Stomach (tissue), 8 donors: ENCODE measurements at regions not wholly inside any gene's neighbourhood (a gene's known extent, or its start where the extent isn't known, plus 50 kb on each side); places are given as distances from the start of the nearest gene placed in this dataset.
"Not testable (repeated sequence)": the region's sequence is repeated elsewhere in the genome, so short reads cannot be mapped to it uniquely, and the experiment has no call there.

ENCODE experiments used
- DNase-seq, 2 donors: peaks; one replicate each; pipeline versions ENCODE4 v3.0.0 to v3.0.0-alpha.2; 2013 to 2019
- H3K27ac ChIP-seq, 5 donors: fragments of 200-600 bp in 4 of 5; sonication (generic) in 4 of 5; one replicate each; pipeline ENCODE4 v1.5.1; 2013 to 2019; ENCODE audit warnings: mild to moderate bottlenecking in 1 of 5, moderate library complexity in 1 of 5
- H3K27me3 ChIP-seq, 3 donors: fragments of 200-600 bp; sonication (generic); one replicate each; pipeline ENCODE4 v1.5.1; 2017 to 2019; ENCODE audit warnings: mixed run types in 1 of 3
- H3K36me3 ChIP-seq, 4 donors: fragments of 200-600 bp; sonication (generic); 1 replicate in 3 of 4; 2 replicates in 1 of 4; pipeline ENCODE4 v1.5.1; 2016 to 2019
- H3K4me1 ChIP-seq, 4 donors: fragments of 200-600 bp; sonication (generic); one replicate each; pipeline ENCODE4 v1.5.1; 2016 to 2019
- H3K4me3 ChIP-seq, 4 donors: fragments of 200-600 bp; sonication (generic) in 3 of 4; one replicate each; pipeline ENCODE4 v1.5.1; 2016 to 2019; ENCODE audit warnings: mild to moderate bottlenecking in 1 of 4
- H3K9me3 ChIP-seq, 4 donors: fragments of 200-600 bp; sonication (generic); one replicate each; pipeline ENCODE4 v1.5.1; 2016 to 2019
- EP300 ChIP-seq: sonication (generic); formaldehyde crosslinking; IDR thresholded peaks from one replicate; pipeline ENCODE4 v1.6.1; 2017; ENCODE audit warnings: antibody characterized with exemption
- POLR2A ChIP-seq, 4 donors: fragments of 450-650 bp; IDR thresholded peaks; one replicate each; pipeline ENCODE4 v1.6.1; 2016; ENCODE audit warnings: antibody characterized with exemption in 4 of 4, control low read depth in 2 of 4, mild to moderate bottlenecking in 1 of 4, moderate library complexity in 1 of 4
- POLR2AphosphoS5 ChIP-seq, 3 donors: sonication (generic); formaldehyde crosslinking; IDR thresholded peaks; one replicate each; pipeline ENCODE4 v1.6.1; 2016; ENCODE audit warnings: antibody characterized with exemption in 3 of 3
- WGBS, 5 donors: extraction: QIAGEN DNeasy Blood & Tissue Kit in 3 of 5; methylation state at CpG; one replicate each; pipeline versions ENCODE4 v1.1.5 to v1.1.7; 2013 to 2018; 5-methylcytosine and 5-hydroxymethylcytosine counted together
- intact Hi-C: fragments of 100-400 bp; cut with DNase I; formaldehyde crosslinking; loops from one replicate; pipeline ENCODE4 v1.15.1; 2023; ENCODE audit warnings: low total_unique reads
- TF ChIP-seq, protein P1 (sequence below), 7 experiments: fragments of 450-650 bp in 4 of 7; fragments of 200-600 bp in 3 of 7; sonication (generic) in 3 of 7; IDR thresholded peaks; one replicate each; pipeline ENCODE4 v1.5.1; 2016 to 2019; ENCODE audit warnings: antibody characterized with exemption in 7 of 7, control low read depth in 2 of 7, mild to moderate bottlenecking in 1 of 7
- donor health status: healthy with polysubstance abuse.
- donor health status: Bipolar disorder and iron deficiency.
- donor health status: healthy.

DNA sequence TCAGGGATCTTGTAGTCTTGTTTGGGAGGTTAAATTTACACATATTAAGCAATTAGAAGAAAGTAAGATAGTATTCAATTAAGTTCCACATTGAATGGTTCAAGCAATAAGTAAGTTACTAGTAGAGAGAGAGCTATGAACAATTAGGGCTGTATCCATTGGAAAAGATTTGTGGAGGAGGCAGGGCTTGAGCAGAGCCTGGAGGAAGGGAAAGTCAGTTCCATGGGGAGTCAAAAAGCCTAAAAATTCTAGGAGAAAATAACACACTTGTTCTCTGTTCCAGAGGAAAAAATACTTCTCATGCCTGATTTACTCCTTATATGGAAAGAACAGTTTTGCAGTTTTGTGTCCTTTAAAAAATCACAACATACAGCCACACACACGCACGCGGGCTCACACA, 730.0 kb downstream of the PRIM2 start:
- WGBS, 5 donors = 41 to 69% (median 55%) methylated on average over 3 of the region's 3 CpGs
- DNase-seq, H3K4me3 ChIP-seq, H3K36me3 ChIP-seq, H3K27me3 ChIP-seq, H3K4me1 ChIP-seq, H3K27ac ChIP-seq, H3K9me3 ChIP-seq, intact Hi-C loops: not testable (repeated sequence)

DNA sequence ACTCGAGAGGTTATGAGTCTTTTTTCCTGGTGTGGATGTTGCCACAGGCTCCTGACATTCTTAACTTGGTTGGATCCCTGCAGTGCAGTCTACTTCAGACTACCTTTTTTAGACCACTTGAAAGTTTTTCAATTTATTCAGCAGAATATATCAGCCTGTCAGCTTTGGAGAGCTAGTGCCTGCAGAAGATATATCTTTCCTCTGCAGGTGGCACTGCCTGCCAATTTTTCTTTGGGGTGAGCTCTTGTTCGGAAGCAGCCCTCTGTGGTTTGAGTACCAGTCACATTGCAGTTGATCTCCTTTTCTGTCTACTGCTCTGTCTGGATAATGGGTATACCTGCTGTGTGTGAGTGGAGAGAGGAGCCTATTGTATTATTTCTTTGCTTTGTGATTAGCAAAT, 730.4 kb downstream of the PRIM2 start:
- intact Hi-C loops, H3K27me3 ChIP-seq, H3K36me3 ChIP-seq, H3K4me1 ChIP-seq, DNase-seq, H3K9me3 ChIP-seq, H3K4me3 ChIP-seq, H3K27ac ChIP-seq: not testable (repeated sequence)
- WGBS, 5 donors = 35 to 52% (median 38%) methylated on average over 2 of the region's 2 CpGs

DNA sequence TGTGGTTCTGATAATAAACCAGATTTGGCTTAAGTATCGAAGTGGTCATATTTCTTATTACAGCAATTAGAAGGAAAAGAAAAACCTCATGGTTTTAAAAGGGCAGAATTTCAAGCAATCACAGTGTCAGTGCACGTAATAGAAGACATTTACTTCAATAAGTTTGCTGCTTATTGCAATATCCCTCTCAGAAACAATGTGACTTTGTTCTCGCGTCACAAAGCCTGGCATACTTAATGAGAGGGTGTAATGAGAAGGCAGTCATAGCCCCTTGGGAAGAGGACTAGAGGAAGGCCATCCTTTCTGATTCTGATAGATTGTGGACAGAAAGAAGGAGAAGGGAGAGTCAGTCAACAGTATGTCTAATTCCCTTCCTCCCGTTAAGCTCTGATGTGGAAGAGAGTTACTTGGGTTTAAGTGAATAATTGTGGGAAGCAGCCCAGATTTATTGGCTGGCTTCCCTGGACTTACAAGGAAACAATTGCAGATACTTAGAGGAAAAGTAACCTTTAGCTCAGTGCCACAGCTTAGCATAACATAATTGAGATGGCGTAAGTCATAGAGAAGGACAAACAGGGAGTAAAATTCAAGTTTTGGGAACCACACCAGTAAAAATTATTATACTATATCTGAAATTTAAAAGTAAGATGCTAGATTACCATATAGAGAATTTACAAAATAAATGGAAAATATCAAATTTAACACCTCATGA, 738.2 kb downstream of the PRIM2 start:
- DNase-seq, H3K4me1 ChIP-seq, H3K36me3 ChIP-seq, H3K4me3 ChIP-seq, intact Hi-C loops, H3K27ac ChIP-seq, H3K9me3 ChIP-seq, H3K27me3 ChIP-seq: not testable (repeated sequence)
- 77 to 89% (median 82%) methylated on average over 4 to 6 of the region's 6 CpGs for WGBS, 5 donors

GRCh38 chr6:58059701-58060100, 742.3 kb downstream of the PRIM2 start:
- DNase-seq, H3K27ac ChIP-seq, H3K4me3 ChIP-seq, H3K9me3 ChIP-seq, intact Hi-C loops, H3K4me1 ChIP-seq, H3K36me3 ChIP-seq, H3K27me3 ChIP-seq: not testable (repeated sequence)
- WGBS, 5 donors = 21 to 58% (median 42%) methylated on average over 1 of the region's 1 CpG

DNA sequence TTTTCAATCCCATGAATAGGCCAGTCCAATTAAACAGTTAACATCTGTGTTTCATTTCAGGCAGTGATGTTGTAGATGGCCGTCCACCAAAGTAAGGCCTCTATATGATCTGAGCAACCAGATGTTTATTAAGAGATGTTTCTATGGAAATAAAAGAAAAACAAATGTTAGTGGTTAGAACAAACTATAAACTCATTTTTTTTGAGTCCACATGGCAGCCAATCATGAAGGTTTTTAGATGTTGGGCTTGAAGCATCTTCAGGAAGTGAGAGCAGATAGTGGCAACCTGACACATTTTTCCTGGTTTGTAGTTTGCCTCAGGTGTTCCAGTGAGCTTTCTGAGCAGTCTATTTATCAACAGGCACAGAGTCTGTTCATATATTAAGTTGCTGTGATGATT, 746.1 kb downstream of the PRIM2 start:
- H3K4me1 ChIP-seq, intact Hi-C loops, H3K9me3 ChIP-seq, H3K27me3 ChIP-seq, H3K4me3 ChIP-seq, H3K36me3 ChIP-seq, H3K27ac ChIP-seq, DNase-seq: not testable (repeated sequence)
- WGBS, 5 donors = 40 to 89% (median 80%) methylated on average over 1 of the region's 1 CpG

DNA sequence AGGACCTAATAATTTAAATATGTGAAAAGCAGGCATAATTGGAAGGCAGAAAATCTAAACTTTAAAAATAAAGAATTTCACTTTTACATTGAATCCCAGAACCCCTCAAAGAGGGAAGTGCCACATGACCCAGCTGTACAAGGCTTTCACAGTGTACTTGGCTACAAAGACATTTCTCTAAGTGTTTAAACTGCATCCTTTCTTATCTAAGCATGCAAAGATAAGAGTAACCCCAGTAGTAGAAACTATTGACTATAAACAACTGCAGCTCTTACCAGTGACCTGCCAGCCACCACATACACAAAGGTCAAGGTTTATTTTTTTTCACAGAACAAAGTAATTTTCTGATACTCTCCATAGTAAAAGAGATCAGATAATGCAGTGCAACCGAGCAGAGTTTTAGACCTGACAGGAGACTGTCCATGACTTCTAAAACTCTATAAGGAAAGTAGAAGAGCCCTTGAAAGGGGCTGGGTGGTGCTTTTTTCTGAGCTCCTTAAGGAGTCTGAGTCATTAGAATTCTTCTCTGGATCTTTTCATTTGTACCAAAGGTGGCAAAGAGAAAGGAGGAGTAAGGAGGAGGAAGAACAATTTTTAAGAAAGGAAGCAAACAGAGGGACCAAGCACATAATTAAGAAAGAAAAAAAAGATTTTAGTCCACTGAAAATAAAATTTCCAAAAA, 750.6 kb downstream of the PRIM2 start:
- H3K9me3 ChIP-seq, H3K27ac ChIP-seq, intact Hi-C loops: not testable (repeated sequence)

GRCh38 chr6:58073263-58073662, 755.8 kb downstream of the PRIM2 start:
- DNase-seq = no peak
- peaks cover 0 to 6% (median 2%) of the 10 kb centered on the region in 4 donors for H3K9me3 ChIP-seq
- TF ChIP-seq, protein P1, sequence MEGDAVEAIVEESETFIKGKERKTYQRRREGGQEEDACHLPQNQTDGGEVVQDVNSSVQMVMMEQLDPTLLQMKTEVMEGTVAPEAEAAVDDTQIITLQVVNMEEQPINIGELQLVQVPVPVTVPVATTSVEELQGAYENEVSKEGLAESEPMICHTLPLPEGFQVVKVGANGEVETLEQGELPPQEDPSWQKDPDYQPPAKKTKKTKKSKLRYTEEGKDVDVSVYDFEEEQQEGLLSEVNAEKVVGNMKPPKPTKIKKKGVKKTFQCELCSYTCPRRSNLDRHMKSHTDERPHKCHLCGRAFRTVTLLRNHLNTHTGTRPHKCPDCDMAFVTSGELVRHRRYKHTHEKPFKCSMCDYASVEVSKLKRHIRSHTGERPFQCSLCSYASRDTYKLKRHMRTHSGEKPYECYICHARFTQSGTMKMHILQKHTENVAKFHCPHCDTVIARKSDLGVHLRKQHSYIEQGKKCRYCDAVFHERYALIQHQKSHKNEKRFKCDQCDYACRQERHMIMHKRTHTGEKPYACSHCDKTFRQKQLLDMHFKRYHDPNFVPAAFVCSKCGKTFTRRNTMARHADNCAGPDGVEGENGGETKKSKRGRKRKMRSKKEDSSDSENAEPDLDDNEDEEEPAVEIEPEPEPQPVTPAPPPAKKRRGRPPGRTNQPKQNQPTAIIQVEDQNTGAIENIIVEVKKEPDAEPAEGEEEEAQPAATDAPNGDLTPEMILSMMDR (IDR thresholded peaks at IDR 0.05) = no peak
- no peak for TF ChIP-seq EP300
- TF ChIP-seq POLR2A (IDR thresholded peaks at IDR 0.05) = no peak
- no peak for TF ChIP-seq POLR2AphosphoS5 (IDR thresholded peaks at IDR 0.05)
- intact Hi-C loops = no loop called here
- H3K4me1 ChIP-seq = no peaks in the 10 kb centered on the region
- no peaks in the 10 kb centered on the region for H3K27me3 ChIP-seq
- H3K4me3 ChIP-seq = no peak overlapping the region
- 86 to 93% (median 93%) methylated on average over 23 of the region's 23 CpGs for WGBS, 5 donors
- no peaks in the 10 kb centered on the region for H3K36me3 ChIP-seq
- H3K27ac ChIP-seq = no peak overlapping the region

More for the DNA sequence above, 750.6 kb downstream of the PRIM2 start:
- H3K4me1 ChIP-seq, H3K36me3 ChIP-seq, H3K4me3 ChIP-seq, H3K27me3 ChIP-seq, DNase-seq: not testable (repeated sequence)
- WGBS, 5 donors = 8 to 28% (median 17%) methylated on average over 1 of the region's 1 CpG

- H3K27me3 ChIP-seq, H3K27ac ChIP-seq, H3K4me1 ChIP-seq, DNase-seq, H3K36me3 ChIP-seq, H3K9me3 ChIP-seq, H3K4me3 ChIP-seq, intact Hi-C loops: not testable (repeated sequence)
- WGBS, 5 donors = 39 to 60% (median 50%) methylated on average over 2 of the region's 2 CpGs
Observed at GRCh38 chr6:58090067-58090466, 772.6 kb downstream of the PRIM2 start.

GRCh38 chr6:58097251-58097650, 779.8 kb downstream of the PRIM2 start:
- H3K27me3 ChIP-seq, intact Hi-C loops, H3K4me3 ChIP-seq: not testable (repeated sequence)

More at GRCh38 chr6:58097251-58097650, 779.8 kb downstream of the PRIM2 start:
- not testable (repeated sequence) for H3K27ac ChIP-seq, H3K36me3 ChIP-seq, H3K9me3 ChIP-seq, DNase-seq, H3K4me1 ChIP-seq
